ENCODE measurements at regions not wholly inside any gene's neighbourhood (a gene's known extent, or its start where the extent isn't known, plus 50 kb on each side); places are given as distances from the start of the nearest gene placed in this dataset.
"Not testable (repeated sequence)": the region's sequence is repeated elsewhere in the genome, so short reads cannot be mapped to it uniquely, and the experiment has no call there.

GRCh38 chr10:84596585-84596984, 268.2 kb downstream of the CCSER2 start:
- H3K27ac ChIP-seq (ENCODE audit: low read depth, low read length), result no peak overlapping the region
- H3K36me3 ChIP-seq (ENCODE audit: control insufficient read depth in 5 of 5, insufficient read depth in 5 of 5, low read length in 5 of 5), result no peaks in the 10 kb centered on the region
- no peak overlapping the region for H3K4me3 ChIP-seq (ENCODE audit: low read depth in 1 of 5, low read length in 5 of 5)
- H3K9ac ChIP-seq (ENCODE audit: low read length in 5 of 5), result no peak overlapping the region
- H3K27me3 ChIP-seq (ENCODE audit: control insufficient read depth in 5 of 5, insufficient read depth in 4 of 5, low read length in 5 of 5), result peaks cover 0 to 3% (median 0%) of the 10 kb centered on the region in 5 donors
- no peaks in the 10 kb centered on the region for H3K9me3 ChIP-seq (ENCODE audit: control insufficient read depth in 5 of 5, low read length in 5 of 5)
- H3K4me1 ChIP-seq (ENCODE audit: control insufficient read depth in 5 of 5, insufficient read depth in 5 of 5, low read length in 5 of 5), result peaks cover 0 to 2% (median 0%) of the 10 kb centered on the region in 5 donors

- no peaks in the 10 kb centered on the region for H3K4me1 ChIP-seq (ENCODE audit: control insufficient read depth in 5 of 5, insufficient read depth in 5 of 5, low read length in 5 of 5)
- no peaks in the 10 kb centered on the region for H3K9me3 ChIP-seq (ENCODE audit: control insufficient read depth in 5 of 5, low read length in 5 of 5)
- no peak overlapping the region for H3K9ac ChIP-seq (ENCODE audit: low read length in 5 of 5)
- no peak overlapping the region for H3K4me3 ChIP-seq (ENCODE audit: low read depth in 1 of 5, low read length in 5 of 5)
- peaks cover 0 to 8% (median 0%) of the 10 kb centered on the region in 5 donors for H3K27me3 ChIP-seq (ENCODE audit: control insufficient read depth in 5 of 5, insufficient read depth in 4 of 5, low read length in 5 of 5)
- H3K27ac ChIP-seq (ENCODE audit: low read depth, low read length), result no peak overlapping the region
- no peaks in the 10 kb centered on the region for H3K36me3 ChIP-seq (ENCODE audit: control insufficient read depth in 5 of 5, insufficient read depth in 5 of 5, low read length in 5 of 5)
Measured at GRCh38 chr10:84599254-84599653, 270.9 kb downstream of the CCSER2 start.

GRCh38 chr10:84600947-84601346, 272.6 kb downstream of the CCSER2 start:
- Histone ChIP-seq H3K4me3 (ENCODE audit: low read depth in 1 of 5, low read length in 5 of 5) (no peak overlapping the region), H3K9ac (ENCODE audit: low read length in 5 of 5) (no peak overlapping the region), H3K27me3 (ENCODE audit: control insufficient read depth in 5 of 5, insufficient read depth in 4 of 5, low read length in 5 of 5) (peaks cover 0 to 8% (median 0%) of the 10 kb centered on the region in 5 donors), H3K27ac (ENCODE audit: low read depth, low read length) (no peak overlapping the region), H3K36me3 (ENCODE audit: control insufficient read depth in 5 of 5, insufficient read depth in 5 of 5, low read length in 5 of 5) (no peaks in the 10 kb centered on the region), H3K9me3 (ENCODE audit: control insufficient read depth in 5 of 5, low read length in 5 of 5) (no peaks in the 10 kb centered on the region), H3K4me1 (ENCODE audit: control insufficient read depth in 5 of 5, insufficient read depth in 5 of 5, low read length in 5 of 5) (no peaks in the 10 kb centered on the region)

- not testable (repeated sequence) for H3K4me1 ChIP-seq (ENCODE audit: control insufficient read depth in 5 of 5, insufficient read depth in 5 of 5, low read length in 5 of 5); H3K27me3 ChIP-seq (ENCODE audit: control insufficient read depth in 5 of 5, insufficient read depth in 4 of 5, low read length in 5 of 5); H3K36me3 ChIP-seq (ENCODE audit: control insufficient read depth in 5 of 5, insufficient read depth in 5 of 5, low read length in 5 of 5); H3K9ac ChIP-seq (ENCODE audit: low read length in 5 of 5); H3K9me3 ChIP-seq (ENCODE audit: control insufficient read depth in 5 of 5, low read length in 5 of 5); H3K27ac ChIP-seq (ENCODE audit: low read depth, low read length); H3K4me3 ChIP-seq (ENCODE audit: low read depth in 1 of 5, low read length in 5 of 5)
Measured at GRCh38 chr10:84602543-84602942, 274.2 kb downstream of the CCSER2 start.

GRCh38 chr10:84603971-84604370, 275.6 kb downstream of the CCSER2 start:
- H3K9me3 ChIP-seq (ENCODE audit: control insufficient read depth in 5 of 5, low read length in 5 of 5), result no peaks in the 10 kb centered on the region
- peaks cover 0 to 8% (median 0%) of the 10 kb centered on the region in 5 donors for H3K27me3 ChIP-seq (ENCODE audit: control insufficient read depth in 5 of 5, insufficient read depth in 4 of 5, low read length in 5 of 5)
- H3K27ac ChIP-seq (ENCODE audit: low read depth, low read length), result no peak overlapping the region
- H3K9ac ChIP-seq (ENCODE audit: low read length in 5 of 5), result no peak overlapping the region
- no peak overlapping the region for H3K4me3 ChIP-seq (ENCODE audit: low read depth in 1 of 5, low read length in 5 of 5)
- H3K4me1 ChIP-seq (ENCODE audit: control insufficient read depth in 5 of 5, insufficient read depth in 5 of 5, low read length in 5 of 5), result no peaks in the 10 kb centered on the region
- no peaks in the 10 kb centered on the region for H3K36me3 ChIP-seq (ENCODE audit: control insufficient read depth in 5 of 5, insufficient read depth in 5 of 5, low read length in 5 of 5)

GRCh38 chr10:84605802-84606201, 277.4 kb downstream of the CCSER2 start:
- Histone ChIP-seq H3K27me3 (ENCODE audit: control insufficient read depth in 5 of 5, insufficient read depth in 4 of 5, low read length in 5 of 5) (peaks cover 0 to 10% (median 0%) of the 10 kb centered on the region in 5 donors), H3K9me3 (ENCODE audit: control insufficient read depth in 5 of 5, low read length in 5 of 5) (no peaks in the 10 kb centered on the region), H3K4me3 (ENCODE audit: low read depth in 1 of 5, low read length in 5 of 5) (no peak overlapping the region), H3K27ac (ENCODE audit: low read depth, low read length) (no peak overlapping the region), H3K36me3 (ENCODE audit: control insufficient read depth in 5 of 5, insufficient read depth in 5 of 5, low read length in 5 of 5) (no peaks in the 10 kb centered on the region), H3K4me1 (ENCODE audit: control insufficient read depth in 5 of 5, insufficient read depth in 5 of 5, low read length in 5 of 5) (no peaks in the 10 kb centered on the region), H3K9ac (ENCODE audit: low read length in 5 of 5) (no peak overlapping the region)

GRCh38 chr10:84606428-84606827, 278.0 kb downstream of the CCSER2 start:
- Histone ChIP-seq H3K36me3 (ENCODE audit: control insufficient read depth in 5 of 5, insufficient read depth in 5 of 5, low read length in 5 of 5) (no peaks in the 10 kb centered on the region), H3K27me3 (ENCODE audit: control insufficient read depth in 5 of 5, insufficient read depth in 4 of 5, low read length in 5 of 5) (peaks cover 0 to 10% (median 0%) of the 10 kb centered on the region in 5 donors), H3K4me3 (ENCODE audit: low read depth in 1 of 5, low read length in 5 of 5) (no peak overlapping the region), H3K9ac (ENCODE audit: low read length in 5 of 5) (no peak overlapping the region), H3K27ac (ENCODE audit: low read depth, low read length) (no peak overlapping the region), H3K4me1 (ENCODE audit: control insufficient read depth in 5 of 5, insufficient read depth in 5 of 5, low read length in 5 of 5) (no peaks in the 10 kb centered on the region), H3K9me3 (ENCODE audit: control insufficient read depth in 5 of 5, low read length in 5 of 5) (no peaks in the 10 kb centered on the region)

- H3K27me3 ChIP-seq (ENCODE audit: control insufficient read depth in 5 of 5, insufficient read depth in 4 of 5, low read length in 5 of 5), result peaks cover 0 to 9% (median 0%) of the 10 kb centered on the region in 5 donors
- no peak overlapping the region for H3K9ac ChIP-seq (ENCODE audit: low read length in 5 of 5)
- H3K27ac ChIP-seq (ENCODE audit: low read depth, low read length), result no peak overlapping the region
- H3K9me3 ChIP-seq (ENCODE audit: control insufficient read depth in 5 of 5, low read length in 5 of 5), result no peaks in the 10 kb centered on the region
- H3K4me3 ChIP-seq (ENCODE audit: low read depth in 1 of 5, low read length in 5 of 5), result no peak overlapping the region
- no peaks in the 10 kb centered on the region for H3K36me3 ChIP-seq (ENCODE audit: control insufficient read depth in 5 of 5, insufficient read depth in 5 of 5, low read length in 5 of 5)
- no peaks in the 10 kb centered on the region for H3K4me1 ChIP-seq (ENCODE audit: control insufficient read depth in 5 of 5, insufficient read depth in 5 of 5, low read length in 5 of 5)
Measured at GRCh38 chr10:84607044-84607443, 278.7 kb downstream of the CCSER2 start.

- Histone ChIP-seq H3K27ac (ENCODE audit: low read depth, low read length) (no peak overlapping the region), H3K9me3 (ENCODE audit: control insufficient read depth in 5 of 5, low read length in 5 of 5) (no peaks in the 10 kb centered on the region), H3K9ac (ENCODE audit: low read length in 5 of 5) (no peak overlapping the region), H3K36me3 (ENCODE audit: control insufficient read depth in 5 of 5, insufficient read depth in 5 of 5, low read length in 5 of 5) (no peaks in the 10 kb centered on the region), H3K4me3 (ENCODE audit: low read depth in 1 of 5, low read length in 5 of 5) (no peak overlapping the region), H3K27me3 (ENCODE audit: control insufficient read depth in 5 of 5, insufficient read depth in 4 of 5, low read length in 5 of 5) (peaks cover 0 to 6% (median 0%) of the 10 kb centered on the region in 5 donors), H3K4me1 (ENCODE audit: control insufficient read depth in 5 of 5, insufficient read depth in 5 of 5, low read length in 5 of 5) (no peaks in the 10 kb centered on the region)
Measured at GRCh38 chr10:84607523-84607922, 279.1 kb downstream of the CCSER2 start.

- Histone ChIP-seq H3K36me3 (ENCODE audit: control insufficient read depth in 5 of 5, insufficient read depth in 5 of 5, low read length in 5 of 5) (no peaks in the 10 kb centered on the region), H3K27ac (ENCODE audit: low read depth, low read length) (no peak overlapping the region), H3K27me3 (ENCODE audit: control insufficient read depth in 5 of 5, insufficient read depth in 4 of 5, low read length in 5 of 5) (peaks cover 0 to 6% (median 0%) of the 10 kb centered on the region in 5 donors), H3K4me1 (ENCODE audit: control insufficient read depth in 5 of 5, insufficient read depth in 5 of 5, low read length in 5 of 5) (no peaks in the 10 kb centered on the region), H3K9ac (ENCODE audit: low read length in 5 of 5) (no peak overlapping the region), H3K9me3 (ENCODE audit: control insufficient read depth in 5 of 5, low read length in 5 of 5) (no peaks in the 10 kb centered on the region), H3K4me3 (ENCODE audit: low read depth in 1 of 5, low read length in 5 of 5) (no peak overlapping the region)
Measured at GRCh38 chr10:84608126-84608525, 279.7 kb downstream of the CCSER2 start.

All from subcutaneous abdominal adipose tissue (tissue), 5 donors.